ENCODE measurements at regions not wholly inside any gene's neighbourhood (a gene's known extent, or its start where the extent isn't known, plus 50 kb on each side); places are given as distances from the start of the nearest gene placed in this dataset.
A peak's percentile ranks its signal among the peaks of the same experiment; 100 is the strongest.
"Not testable (repeated sequence)": the region's sequence is repeated elsewhere in the genome, so short reads cannot be mapped to it uniquely, and the experiment has no call there.

- no peak for DNase-seq (ENCODE audit: low read depth)
Observed at GRCh38 chr5:93221773-93222172, 359.2 kb downstream of the NR2F1-AS1 start.

DNA sequence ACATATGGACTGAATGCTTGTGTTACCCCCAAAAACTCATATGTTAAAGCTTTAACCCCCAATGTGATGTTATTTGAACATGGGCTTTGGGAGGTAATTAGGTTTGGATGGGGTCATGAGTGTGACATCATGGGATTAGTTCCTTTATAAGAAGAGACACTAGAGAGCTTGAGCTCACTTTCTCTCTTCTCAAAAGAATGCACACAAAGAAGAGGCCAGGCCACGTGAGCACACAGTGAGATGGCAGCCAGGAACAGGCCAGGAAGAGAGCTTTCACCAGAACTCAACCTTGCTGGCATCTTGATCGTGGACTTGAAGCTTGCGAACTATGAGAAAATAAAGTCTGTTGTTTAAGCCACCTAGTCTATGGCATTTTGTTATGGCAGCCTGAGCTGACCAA is 360.6 kb downstream of the NR2F1-AS1 start:
- DNase-seq (ENCODE audit: low read depth): no peak

DNA sequence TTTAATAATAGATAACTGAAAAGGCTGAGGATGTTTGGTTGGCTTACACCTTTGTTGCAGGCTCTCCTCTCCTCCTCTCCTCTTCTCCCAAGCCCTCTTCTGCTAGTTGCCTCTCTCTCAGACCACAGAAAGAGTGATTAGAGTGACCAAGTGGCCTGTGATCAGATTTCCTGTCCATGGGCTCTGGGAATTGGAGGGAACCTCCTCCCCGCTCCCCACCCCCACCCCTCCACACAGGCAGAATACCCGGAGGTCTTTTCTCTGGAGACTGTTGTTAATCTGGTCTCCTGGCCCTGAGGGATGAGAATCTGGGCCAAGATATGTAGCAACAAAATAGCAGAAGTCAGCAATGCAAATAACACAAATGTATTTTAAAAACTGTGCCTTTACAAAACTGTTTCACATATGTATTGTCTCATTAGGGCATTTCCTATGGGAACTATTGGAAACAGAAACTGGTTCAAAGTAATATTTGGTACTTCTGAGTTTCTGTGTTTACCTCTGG is 361.3 kb downstream of the NR2F1-AS1 start:
- peak; percentile 34 for DNase-seq (ENCODE audit: low read depth)

DNA sequence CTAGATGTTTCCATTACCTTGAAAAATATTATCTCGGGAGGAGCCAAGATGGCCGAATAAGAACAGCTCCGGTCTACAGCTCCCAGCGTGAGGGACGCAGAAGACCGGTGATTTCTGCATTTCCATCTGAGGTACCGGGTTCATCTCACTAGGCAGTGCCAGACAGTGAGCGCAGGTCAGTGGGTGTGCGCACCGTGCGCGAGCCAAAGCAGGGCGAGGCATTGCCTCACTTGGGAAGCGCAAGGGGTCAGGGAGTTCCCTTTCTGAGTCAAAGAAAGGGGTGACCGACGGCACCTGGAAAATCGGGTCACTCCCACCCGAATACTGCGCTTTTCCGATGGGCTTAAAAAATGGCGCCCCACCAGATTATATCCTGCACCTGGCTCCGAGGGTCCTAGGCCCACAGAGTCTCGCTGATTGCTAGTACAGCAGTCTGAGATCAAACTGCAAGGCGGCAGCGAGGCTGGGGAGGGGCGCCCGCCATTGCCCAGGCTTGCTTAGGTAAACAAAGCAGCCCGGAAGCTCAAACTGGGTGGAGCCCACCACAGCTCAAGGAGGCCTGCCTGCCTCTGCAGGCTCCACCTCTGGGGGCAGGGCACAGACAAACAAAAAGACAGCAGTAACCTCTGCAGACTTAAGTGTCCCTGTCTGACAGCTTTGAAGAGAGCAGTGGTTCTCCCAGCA is 367.8 kb downstream of the NR2F1-AS1 start:
- DNase-seq (ENCODE audit: low read depth): not testable (repeated sequence)

GRCh38 chr5:93209476-93209875 is 371.5 kb downstream of the NR2F1-AS1 start:
- DNase-seq (ENCODE audit: low read depth): no peak

DNA sequence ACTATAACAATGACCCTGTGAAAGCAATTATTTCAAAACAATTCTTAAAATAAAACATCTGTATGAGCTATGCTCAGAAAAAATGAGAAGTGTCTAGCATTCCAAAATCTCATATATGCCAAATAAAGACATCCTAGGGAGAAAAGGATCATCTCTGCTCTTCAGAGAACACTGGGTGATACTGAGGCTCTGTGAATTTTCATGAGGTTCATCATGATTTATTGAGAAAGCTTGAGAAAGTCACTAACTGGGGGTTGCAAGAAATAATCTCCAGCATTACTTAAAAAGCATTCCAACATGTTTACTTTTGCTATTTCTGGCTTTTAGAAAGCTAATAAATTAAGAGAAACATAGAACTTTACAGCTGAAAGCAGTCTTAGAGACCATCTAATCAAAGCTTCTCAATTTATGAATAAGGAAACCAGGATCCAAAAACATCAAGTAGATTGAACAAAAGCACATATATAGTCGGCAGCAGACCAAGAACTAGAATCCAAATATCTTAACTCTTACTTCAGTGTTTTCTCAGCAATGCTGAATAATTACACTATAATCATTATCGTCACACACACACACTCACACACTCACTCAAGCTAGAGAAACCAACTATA is 372.8 kb downstream of the NR2F1-AS1 start:
- peak; percentile 83 for DNase-seq (ENCODE audit: low read depth)

- no peak for DNase-seq (ENCODE audit: low read depth)
Observed at GRCh38 chr5:93206203-93206602, 374.8 kb downstream of the NR2F1-AS1 start.

DNA sequence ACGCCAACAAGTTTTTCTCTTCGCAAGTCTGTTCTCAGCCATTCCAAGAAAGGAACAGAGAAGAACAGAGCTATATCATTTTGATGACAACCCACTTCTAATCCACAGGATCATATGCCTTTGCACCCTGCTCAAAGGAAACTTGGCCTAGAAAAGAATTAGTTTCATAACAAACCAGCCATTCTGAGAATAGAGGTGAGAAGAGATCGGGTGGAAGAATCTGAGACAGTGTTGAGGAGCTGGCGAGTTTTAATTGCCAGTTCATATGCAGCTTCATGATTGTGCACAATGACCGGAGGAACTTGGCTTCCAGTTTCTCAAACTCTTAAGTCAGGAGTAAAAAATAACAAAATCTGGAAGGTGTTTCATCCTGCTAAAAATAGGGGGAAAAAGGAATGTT is 380.0 kb downstream of the NR2F1-AS1 start:
- DNase-seq (ENCODE audit: low read depth): no peak

DNA sequence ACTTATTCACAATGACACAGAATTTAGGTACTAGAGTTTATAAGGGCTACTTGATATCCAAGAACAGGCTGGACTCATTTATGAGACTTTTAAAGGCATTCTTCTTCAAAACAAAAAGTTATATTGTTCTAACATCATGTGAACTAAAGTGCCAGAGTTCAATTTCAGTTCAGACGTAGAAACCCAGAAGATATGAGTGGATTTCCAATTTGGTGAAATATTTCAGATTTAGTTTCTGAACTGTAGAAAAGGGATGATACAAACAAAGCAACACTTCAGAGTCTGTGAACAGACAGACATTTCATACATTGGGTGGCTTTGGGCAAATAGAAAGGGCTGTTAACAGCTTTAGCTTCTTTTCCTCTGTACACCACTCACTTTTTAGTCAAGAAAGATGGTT is 384.0 kb downstream of the NR2F1-AS1 start:
- no peak for DNase-seq (ENCODE audit: low read depth)

DNA sequence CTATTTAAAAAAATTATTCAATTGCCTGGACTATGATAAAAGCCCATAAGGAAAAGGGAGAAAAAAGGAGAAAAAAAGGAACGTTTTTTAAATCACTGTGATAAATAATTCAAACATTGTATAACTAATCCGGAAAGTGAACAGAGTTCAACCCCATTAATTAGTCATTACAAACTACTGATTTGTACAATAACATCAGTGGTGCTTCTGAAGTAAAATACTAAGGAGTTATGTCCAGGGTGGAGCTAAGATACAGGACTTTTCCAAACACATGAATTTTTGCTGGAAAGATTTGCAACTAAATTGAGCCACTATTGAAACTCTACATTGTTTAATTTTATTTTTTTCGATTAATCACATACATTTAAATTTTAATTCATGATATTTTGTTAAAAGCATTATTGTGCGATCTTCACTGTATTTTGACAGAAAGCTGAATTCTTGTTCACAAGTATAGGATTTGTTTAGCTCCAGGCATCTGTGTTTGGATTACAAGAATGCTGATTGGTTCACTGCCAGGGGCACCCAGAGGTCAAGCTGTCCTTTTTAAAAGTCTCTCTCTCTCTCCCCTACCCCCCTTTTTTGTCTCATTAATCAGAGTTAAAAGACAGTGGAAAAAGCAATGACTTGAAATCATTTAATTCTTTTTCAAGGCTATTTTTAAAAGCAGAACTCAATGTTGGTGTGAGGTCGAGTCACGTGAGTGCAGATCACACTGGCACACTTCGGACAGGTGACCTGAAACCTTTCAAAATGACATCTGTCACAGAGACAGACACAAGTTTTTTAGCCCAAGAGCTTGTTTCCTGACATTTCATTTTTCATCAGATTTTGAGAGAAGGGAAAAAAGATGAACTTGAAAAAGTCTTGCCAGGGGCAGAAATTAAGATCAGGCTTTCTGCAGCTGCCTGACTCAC is 387.3 kb downstream of the NR2F1-AS1 start:
- peak; percentile 31 for DNase-seq (ENCODE audit: low read depth)

GRCh38 chr5:93192683-93193082 is 388.3 kb downstream of the NR2F1-AS1 start:
- DNase-seq (ENCODE audit: low read depth): no peak

GRCh38 chr5:93192087-93192486 is 388.9 kb downstream of the NR2F1-AS1 start:
- peak; percentile 74 for DNase-seq (ENCODE audit: low read depth)

- no peak for DNase-seq (ENCODE audit: low read depth)
Observed at GRCh38 chr5:93191035-93191817, 389.8 kb downstream of the NR2F1-AS1 start.

DNA sequence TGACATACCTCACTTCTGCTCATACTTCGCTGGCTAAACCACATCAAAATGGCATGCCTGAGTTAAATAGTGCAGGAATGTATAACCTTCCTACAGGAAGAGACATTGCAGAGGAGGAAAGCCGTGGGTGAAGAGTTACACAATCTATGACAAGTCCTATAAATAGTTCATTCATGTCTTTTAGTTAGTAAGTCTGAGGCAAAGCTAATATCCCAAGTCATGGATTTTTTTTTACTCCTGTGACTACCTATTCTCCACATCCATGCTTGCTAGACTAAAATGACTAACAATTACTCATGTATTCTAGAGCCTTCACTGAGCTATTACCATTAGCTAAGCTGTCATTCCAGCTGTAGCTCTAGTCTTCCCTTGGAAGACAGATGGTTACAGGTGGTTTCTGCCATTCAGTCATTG is 391.3 kb downstream of the NR2F1-AS1 start:
- peak; percentile 57 for DNase-seq (ENCODE audit: low read depth)

- no peak for DNase-seq (ENCODE audit: low read depth)
Observed at GRCh38 chr5:93188876-93189485, 392.0 kb downstream of the NR2F1-AS1 start.

- peak; percentile 41 for DNase-seq (ENCODE audit: low read depth)
Observed at GRCh38 chr5:93186076-93186682, 394.8 kb downstream of the NR2F1-AS1 start.

- DNase-seq (ENCODE audit: low read depth): no peak
Observed at GRCh38 chr5:93184041-93184440, 397.0 kb downstream of the NR2F1-AS1 start.

GRCh38 chr5:93179466-93179865 is 401.6 kb downstream of the NR2F1-AS1 start:
- no peak for DNase-seq (ENCODE audit: low read depth)

DNA sequence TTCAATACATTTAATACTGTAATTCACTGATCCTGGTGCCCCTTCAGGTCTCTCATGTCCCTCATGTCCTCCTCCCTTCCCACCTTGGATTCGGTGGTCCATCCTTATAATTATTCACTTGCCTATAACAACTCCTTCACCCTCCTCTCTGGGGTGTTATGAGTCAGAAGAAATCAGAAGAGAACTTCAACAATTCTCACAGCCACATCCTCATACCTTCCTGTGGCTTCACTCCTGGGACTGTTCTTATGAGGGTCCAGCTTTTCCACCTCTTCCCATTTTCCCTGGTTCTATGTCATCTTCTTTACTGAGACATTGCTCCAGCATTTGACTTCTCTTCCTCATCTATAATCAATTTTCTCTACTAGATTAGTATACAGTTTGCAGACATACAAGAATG is 406.1 kb downstream of the NR2F1-AS1 start:
- DNase-seq (ENCODE audit: low read depth): no peak

DNA sequence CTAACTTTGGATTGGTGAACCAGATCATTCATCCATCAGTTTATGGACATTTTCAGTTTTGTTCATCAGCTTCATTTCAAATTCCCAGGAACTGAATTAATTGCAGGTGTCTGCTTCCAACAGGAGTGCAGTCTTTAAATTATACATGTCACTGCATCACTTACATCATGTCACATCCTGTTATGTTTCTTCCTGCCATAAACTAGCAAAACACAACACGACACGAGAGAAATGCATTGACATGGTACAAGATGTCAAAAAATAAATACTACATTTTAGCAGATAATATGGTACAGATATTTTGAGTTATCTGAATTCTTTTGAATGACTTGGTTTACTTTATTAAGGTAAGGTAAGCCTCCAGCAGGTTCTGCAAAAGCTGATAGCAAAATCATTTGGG is 415.5 kb downstream of the NR2F1-AS1 start:
- DNase-seq (ENCODE audit: low read depth): no peak

- DNase-seq (ENCODE audit: low read depth): peak; percentile 91
Observed at GRCh38 chr5:93164690-93165089, 416.3 kb downstream of the NR2F1-AS1 start.
